ENCODE measurements at regions not wholly inside any gene's neighbourhood (a gene's known extent, or its start where the extent isn't known, plus 50 kb on each side); places are given as distances from the start of the nearest gene placed in this dataset.
A peak's percentile ranks its signal among the peaks of the same experiment; 100 is the strongest.

DNA sequence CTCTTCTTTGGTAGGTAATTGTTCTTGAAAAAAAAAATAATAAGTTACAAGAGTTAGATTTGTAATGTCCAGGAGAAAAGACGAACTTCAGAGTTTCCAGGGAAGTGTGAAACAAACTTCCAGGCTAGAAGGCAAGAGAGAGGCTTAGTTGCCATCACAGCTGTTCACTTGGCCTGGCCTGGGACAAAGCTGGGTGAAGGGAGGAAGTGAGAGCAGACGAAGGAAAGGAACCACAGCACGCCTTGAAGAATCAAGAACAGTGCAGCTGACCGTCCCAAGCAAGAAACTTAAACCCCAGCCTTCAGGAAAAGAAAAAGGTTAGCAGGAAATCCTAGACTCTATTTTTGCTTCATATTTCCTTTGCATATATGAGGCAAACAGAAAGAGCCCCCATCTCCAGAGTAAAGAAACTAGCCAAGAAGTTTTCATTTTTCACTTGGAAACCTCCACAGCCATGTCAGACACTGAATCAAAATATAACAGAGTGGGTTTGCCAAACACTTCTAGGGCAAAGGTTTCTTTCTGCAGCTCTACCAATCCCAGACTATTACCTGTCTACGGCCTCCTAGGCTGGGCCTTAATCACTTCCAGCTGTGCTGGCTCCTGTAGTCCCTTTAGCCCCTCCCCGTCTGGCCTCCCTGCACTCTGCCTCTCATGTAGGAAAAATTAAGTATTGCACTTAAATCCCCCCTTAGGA lies 209.6 kb downstream of the SPATA18 start:
- H3K4me1 ChIP-seq, result peaks cover 0 to 23% (median 3%) of the 10 kb centered on the region in 12 donors
- TF ChIP-seq, protein P1, sequence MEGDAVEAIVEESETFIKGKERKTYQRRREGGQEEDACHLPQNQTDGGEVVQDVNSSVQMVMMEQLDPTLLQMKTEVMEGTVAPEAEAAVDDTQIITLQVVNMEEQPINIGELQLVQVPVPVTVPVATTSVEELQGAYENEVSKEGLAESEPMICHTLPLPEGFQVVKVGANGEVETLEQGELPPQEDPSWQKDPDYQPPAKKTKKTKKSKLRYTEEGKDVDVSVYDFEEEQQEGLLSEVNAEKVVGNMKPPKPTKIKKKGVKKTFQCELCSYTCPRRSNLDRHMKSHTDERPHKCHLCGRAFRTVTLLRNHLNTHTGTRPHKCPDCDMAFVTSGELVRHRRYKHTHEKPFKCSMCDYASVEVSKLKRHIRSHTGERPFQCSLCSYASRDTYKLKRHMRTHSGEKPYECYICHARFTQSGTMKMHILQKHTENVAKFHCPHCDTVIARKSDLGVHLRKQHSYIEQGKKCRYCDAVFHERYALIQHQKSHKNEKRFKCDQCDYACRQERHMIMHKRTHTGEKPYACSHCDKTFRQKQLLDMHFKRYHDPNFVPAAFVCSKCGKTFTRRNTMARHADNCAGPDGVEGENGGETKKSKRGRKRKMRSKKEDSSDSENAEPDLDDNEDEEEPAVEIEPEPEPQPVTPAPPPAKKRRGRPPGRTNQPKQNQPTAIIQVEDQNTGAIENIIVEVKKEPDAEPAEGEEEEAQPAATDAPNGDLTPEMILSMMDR (IDR thresholded peaks at IDR 0.05), result no peak
- TF ChIP-seq POLR2A (IDR thresholded peaks at IDR 0.05), result no peak
- intact Hi-C loops (cut with DNase I), result loop anchor here in 2 of 10 donors (10.0 kb wide), 2 partner anchors 64 to 104 kb away; no protein-coding TSS in a partner anchor
- H3K9me3 ChIP-seq, result no peaks in the 10 kb centered on the region
- H3K27me3 ChIP-seq, result no peaks in the 10 kb centered on the region
- H3K27ac ChIP-seq, result peak overlapping the region in 6 of 12 donors; percentile 27 to 61 (median 46)
- no peak overlapping the region for H3K4me3 ChIP-seq
- no peaks in the 10 kb centered on the region for H3K36me3 ChIP-seq
- peak in 4 of 5 donors; percentile 28 to 51 (median 40) for DNase-seq
- ATAC-seq, result peak; percentile 74 to 87 (median 76)
- WGBS, 4 donors, result 46 to 51% (median 47%) methylated on average over 6 of the region's 6 CpGs

DNA sequence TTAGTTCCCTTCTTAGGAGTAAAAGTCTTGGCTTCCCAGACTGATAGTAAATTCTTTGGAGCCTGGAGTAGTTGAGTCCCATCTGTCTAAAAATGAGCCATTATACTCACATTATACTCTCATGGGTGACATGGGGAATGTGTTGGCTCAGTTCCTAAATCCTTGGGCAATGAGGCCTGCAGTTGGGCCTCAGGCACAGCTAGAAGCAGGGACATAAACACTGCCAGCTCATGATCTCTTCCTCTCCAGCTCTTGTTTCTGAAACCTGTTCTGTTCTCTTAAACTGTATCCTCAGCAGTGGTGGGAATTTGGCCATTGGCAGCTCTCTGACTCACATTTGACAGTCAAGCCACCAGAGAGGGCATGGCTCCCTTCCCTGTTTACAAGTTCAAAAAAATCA lies 212.5 kb downstream of the SPATA18 start:
- Histone ChIP-seq H3K9me3 (no peaks in the 10 kb centered on the region), H3K27ac (no peak overlapping the region), H3K4me1 (peaks cover 0 to 37% (median 5%) of the 10 kb centered on the region in 12 donors), H3K36me3 (no peaks in the 10 kb centered on the region), H3K4me3 (no peak overlapping the region), H3K27me3 (no peaks in the 10 kb centered on the region)
- TF ChIP-seq, protein P1 (IDR thresholded peaks at IDR 0.05), result no peak
- TF ChIP-seq POLR2A (IDR thresholded peaks at IDR 0.05), result no peak
- ATAC-seq (peak in 3 of 4 donors; percentile 38 to 43 (median 43)), DNase-seq (no peak)
- intact Hi-C loops (cut with DNase I), result loop anchor here in 2 of 10 donors (10.0 kb wide), 2 partner anchors 61 to 101 kb away; no protein-coding TSS in a partner anchor

DNA sequence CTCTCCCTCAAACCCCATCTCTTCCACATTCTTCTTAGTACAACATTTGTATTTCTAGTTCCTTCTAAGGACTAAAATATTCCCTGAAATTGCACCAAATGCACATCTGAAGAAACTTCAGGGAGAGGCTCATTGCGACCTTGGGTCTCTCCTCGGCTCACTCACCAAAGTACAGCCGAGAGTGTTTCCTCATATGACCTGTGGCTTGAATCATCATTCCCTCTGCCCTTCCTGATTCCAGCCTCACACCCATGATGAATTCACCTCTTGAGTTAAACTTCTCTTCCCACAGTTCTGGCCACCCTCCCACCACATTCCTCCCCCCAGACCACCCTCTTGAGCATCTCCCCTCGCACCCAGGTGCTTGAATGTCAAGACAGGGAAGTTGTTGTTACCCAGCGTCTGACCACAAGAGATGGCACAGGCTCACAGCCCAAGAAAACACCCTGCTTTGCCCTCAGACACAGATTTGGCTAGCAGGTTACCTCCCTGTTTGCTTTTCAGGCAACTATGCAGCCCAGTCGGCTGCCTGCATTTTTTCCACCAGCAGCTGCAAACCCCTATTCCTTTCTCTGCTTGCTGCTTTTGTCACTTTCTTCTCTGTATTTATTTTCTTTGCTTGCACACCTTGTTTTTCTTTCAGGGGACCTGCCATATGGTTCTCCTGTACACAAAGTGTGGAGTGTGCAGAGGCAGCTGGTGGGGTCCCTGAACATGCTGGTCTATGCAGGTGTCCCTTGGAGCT lies 214.8 kb downstream of the SPATA18 start:
- H3K27ac ChIP-seq, result no peak overlapping the region
- peak in 2 of 4 donors; percentile 35 to 40 for ATAC-seq
- DNase-seq, result no peak
- no peaks in the 10 kb centered on the region for H3K27me3 ChIP-seq
- peaks cover 0 to 26% (median 3%) of the 10 kb centered on the region in 12 donors for H3K4me1 ChIP-seq
- no peaks in the 10 kb centered on the region for H3K36me3 ChIP-seq
- intact Hi-C loops (cut with DNase I), result loop anchor here in 2 of 10 donors (10.0 kb wide), 2 partner anchors 59 to 99 kb away; no protein-coding TSS in a partner anchor
- no peak overlapping the region for H3K4me3 ChIP-seq
- no peaks in the 10 kb centered on the region for H3K9me3 ChIP-seq
- 67 to 72% (median 69%) methylated on average over 6 of the region's 6 CpGs for WGBS, 4 donors
- TF ChIP-seq, protein P1 (IDR thresholded peaks at IDR 0.05), result no peak
- no peak for TF ChIP-seq POLR2A (IDR thresholded peaks at IDR 0.05)

DNA sequence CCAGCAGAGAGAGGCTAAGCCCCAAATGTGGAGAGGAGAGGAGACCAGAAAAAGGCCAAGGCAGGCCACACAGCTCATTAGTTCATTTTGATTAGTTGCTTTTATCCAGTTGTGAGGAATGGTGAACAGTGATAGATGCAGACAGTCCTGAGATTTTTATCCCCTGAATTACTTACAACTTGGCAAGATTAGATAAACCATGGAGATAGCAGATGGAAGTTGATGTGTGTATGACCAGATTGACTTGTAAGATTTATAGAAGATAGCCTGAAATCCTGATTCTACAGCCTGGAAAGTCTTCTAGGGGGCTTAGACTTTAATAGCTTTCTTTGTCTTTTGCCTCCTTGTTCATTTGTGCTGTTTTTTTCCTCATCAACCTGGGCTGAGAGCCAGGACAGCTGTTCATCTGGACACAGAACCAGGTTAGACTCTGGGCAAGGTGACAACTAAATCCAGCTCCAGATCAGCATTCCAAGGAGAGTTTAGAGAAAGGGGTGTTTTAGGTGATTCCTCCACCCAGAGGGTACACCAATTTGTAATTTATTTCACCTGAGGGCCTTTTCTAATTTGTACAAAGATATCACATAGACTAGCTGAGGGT lies 215.5 kb downstream of the SPATA18 start:
- H3K4me3 ChIP-seq, result no peak overlapping the region
- H3K9me3 ChIP-seq, result peaks cover 0 to 4% (median under 1%) of the 10 kb centered on the region in 12 donors
- H3K27ac ChIP-seq, result no peak overlapping the region
- ATAC-seq, result peak in 1 of 4 donors; percentile 36
- no peak for TF ChIP-seq POLR2A (IDR thresholded peaks at IDR 0.05)
- TF ChIP-seq, protein P1 (IDR thresholded peaks at IDR 0.05), result no peak
- peak in 1 of 5 donors; percentile 52 for DNase-seq
- H3K27me3 ChIP-seq, result no peaks in the 10 kb centered on the region
- no peaks in the 10 kb centered on the region for H3K36me3 ChIP-seq
- H3K4me1 ChIP-seq, result peaks cover 0 to 22% (median 2%) of the 10 kb centered on the region in 12 donors
- intact Hi-C loops (cut with DNase I), result loop anchor here in 2 of 10 donors (10.0 kb wide), 2 partner anchors 58 to 98 kb away; no protein-coding TSS in a partner anchor
